ENCODE measurements at regions not wholly inside any gene's neighbourhood (a gene's known extent, or its start where the extent isn't known, plus 50 kb on each side); places are given as distances from the start of the nearest gene placed in this dataset.

- TF ChIP-seq POLR2A (IDR thresholded peaks at IDR 0.05; ENCODE audit: low read depth) (no peak), EP300 (IDR thresholded peaks at IDR 0.05) (no peak), POLR2AphosphoS5 (IDR thresholded peaks at IDR 0.05) (no peak)
- DNase-seq (ENCODE audit: extremely low spot score), result no peak
- Histone ChIP-seq H3K36me3 (no peaks in the 10 kb centered on the region), H3K27me3 (peaks cover 0 to 14% (median 0%) of the 10 kb centered on the region in 4 donors), H3K9me3 (peaks cover 0 to 6% (median 1%) of the 10 kb centered on the region in 4 donors), H3K4me3 (no peak overlapping the region), H3K4me1 (no peaks in the 10 kb centered on the region), H3K27ac (replicated peaks in 1 of 4) (no peak overlapping the region)
- intact Hi-C loops (cut with DNase I), result no loop called here
These were observed 1102.8 kb downstream of the BCL11B start for GRCh38 chr14:98169170-98169587.

DNA sequence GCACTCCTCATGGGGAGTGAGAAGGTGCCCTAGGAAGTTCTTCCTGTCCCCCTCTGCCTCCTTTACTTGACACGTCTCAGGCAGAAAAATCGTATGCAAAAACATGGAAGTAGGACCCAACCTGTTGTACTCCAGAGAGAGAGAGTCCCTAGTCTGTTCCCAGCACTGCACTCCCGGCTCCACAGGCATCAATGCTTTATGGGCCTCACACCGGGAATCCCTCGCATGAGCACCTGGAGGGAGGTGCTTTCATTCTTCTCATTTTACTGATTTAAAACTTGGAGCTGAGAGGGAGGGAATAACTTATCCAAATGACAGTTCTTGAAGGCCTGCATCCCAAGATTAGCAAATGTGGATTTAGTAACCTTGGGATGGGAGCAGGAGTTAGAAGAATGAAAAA is 1101.4 kb downstream of the BCL11B start:
- Histone ChIP-seq H3K9me3 (peaks cover 0 to 6% (median 1%) of the 10 kb centered on the region in 4 donors), H3K36me3 (no peaks in the 10 kb centered on the region), H3K27ac (replicated peaks in 1 of 4) (no peak overlapping the region), H3K4me1 (no peaks in the 10 kb centered on the region), H3K4me3 (no peak overlapping the region), H3K27me3 (peaks cover 0 to 14% (median 0%) of the 10 kb centered on the region in 4 donors)
- 39% methylated on average over 5 of the region's 5 CpGs for WGBS
- intact Hi-C loops (cut with DNase I), result no loop called here
- TF ChIP-seq EP300 (IDR thresholded peaks at IDR 0.05) (no peak), CTCF (IDR thresholded peaks at IDR 0.05) (no peak), POLR2AphosphoS5 (IDR thresholded peaks at IDR 0.05) (no peak), POLR2A (IDR thresholded peaks at IDR 0.05; ENCODE audit: low read depth) (no peak)
- DNase-seq (ENCODE audit: extremely low spot score), result no peak

- DNase-seq (ENCODE audit: extremely low spot score), result no peak
- Histone ChIP-seq H3K27ac (replicated peaks in 1 of 4) (no peak overlapping the region), H3K4me1 (no peaks in the 10 kb centered on the region), H3K9me3 (peaks cover 0 to 6% (median 1%) of the 10 kb centered on the region in 4 donors), H3K36me3 (no peaks in the 10 kb centered on the region), H3K4me3 (no peak overlapping the region), H3K27me3 (peaks cover 0 to 13% (median 0%) of the 10 kb centered on the region in 4 donors)
- TF ChIP-seq POLR2A (IDR thresholded peaks at IDR 0.05; ENCODE audit: low read depth), result no peak
- TF ChIP-seq POLR2AphosphoS5 (IDR thresholded peaks at IDR 0.05), result no peak
- TF ChIP-seq CTCF (IDR thresholded peaks at IDR 0.05), result no peak
- TF ChIP-seq EP300 (IDR thresholded peaks at IDR 0.05), result no peak
- 100% methylated on average over 3 of the region's 3 CpGs for WGBS
- intact Hi-C loops (cut with DNase I), result no loop called here
These were observed 1100.3 kb downstream of the BCL11B start for GRCh38 chr14:98171654-98172053.

GRCh38 chr14:98172243-98172778 is 1099.7 kb downstream of the BCL11B start:
- DNase-seq (ENCODE audit: extremely low spot score), result no peak
- Histone ChIP-seq H3K36me3 (no peaks in the 10 kb centered on the region), H3K4me1 (no peaks in the 10 kb centered on the region), H3K9me3 (peaks cover 0 to 6% (median 1%) of the 10 kb centered on the region in 4 donors), H3K27ac (replicated peaks in 1 of 4) (no peak overlapping the region), H3K4me3 (no peak overlapping the region), H3K27me3 (peaks cover 0 to 7% (median 0%) of the 10 kb centered on the region in 4 donors)
- TF ChIP-seq POLR2AphosphoS5 (IDR thresholded peaks at IDR 0.05) (no peak), POLR2A (IDR thresholded peaks at IDR 0.05; ENCODE audit: low read depth) (no peak), CTCF (IDR thresholded peaks at IDR 0.05) (no peak), EP300 (IDR thresholded peaks at IDR 0.05) (no peak)
- intact Hi-C loops (cut with DNase I), result no loop called here
- WGBS, result 90% methylated on average over 2 of the region's 5 CpGs

DNA sequence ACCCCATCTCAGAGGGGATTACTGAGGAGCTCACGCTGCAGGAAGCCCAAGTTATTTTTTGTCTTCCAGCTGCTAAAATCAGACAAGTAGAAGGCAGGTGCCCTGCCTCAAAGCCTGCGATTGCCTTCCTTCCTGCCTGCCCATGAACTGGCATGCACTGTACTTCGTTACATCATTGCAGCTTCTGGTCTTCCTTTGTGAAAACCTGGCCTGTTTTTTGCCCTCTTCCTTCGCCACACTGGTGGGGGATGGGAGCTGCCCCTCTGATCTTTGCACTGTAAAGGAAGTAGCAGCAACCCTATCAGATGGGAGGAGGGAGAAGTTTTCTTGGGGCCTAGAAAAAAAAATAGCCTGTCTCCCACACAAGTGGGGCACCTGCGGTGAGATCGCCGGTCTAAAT is 1098.7 kb downstream of the BCL11B start:
- DNase-seq (ENCODE audit: extremely low spot score), result no peak

More for the DNA sequence above, 1098.7 kb downstream of the BCL11B start:
- TF ChIP-seq POLR2A (IDR thresholded peaks at IDR 0.05; ENCODE audit: low read depth) (no peak), POLR2AphosphoS5 (IDR thresholded peaks at IDR 0.05) (no peak), EP300 (IDR thresholded peaks at IDR 0.05) (no peak), CTCF (IDR thresholded peaks at IDR 0.05) (no peak)
- Histone ChIP-seq H3K4me3 (no peak overlapping the region), H3K4me1 (no peaks in the 10 kb centered on the region), H3K27ac (replicated peaks in 1 of 4) (no peak overlapping the region), H3K27me3 (peaks cover 0 to 5% (median 0%) of the 10 kb centered on the region in 4 donors), H3K9me3 (peaks cover 0 to under 1% (median 0%) of the 10 kb centered on the region in 4 donors), H3K36me3 (no peaks in the 10 kb centered on the region)
- intact Hi-C loops (cut with DNase I), result no loop called here
- WGBS, result 39% methylated on average over 7 of the region's 7 CpGs
